Gastrocnemius medialis (tissue), 4 donors: ENCODE measurements at regions not wholly inside any gene's neighbourhood (a gene's known extent, or its start where the extent isn't known, plus 50 kb on each side); places are given as distances from the start of the nearest gene placed in this dataset.

ENCODE experiments used
- CTCF ChIP-seq, 5 experiments: fragments of 450-650 bp in 3 of 5; fragments of 200-600 bp in 2 of 5; sonication (generic) in 2 of 5; IDR thresholded peaks in 4 of 5; conservative IDR thresholded peaks in 1 of 5; 1 replicate in 4 of 5; 2 replicates in 1 of 5; pipeline ENCODE4 v1.5.1; 2016 to 2019; ENCODE audit warnings: antibody characterized with exemption in 5 of 5, mild to moderate bottlenecking in 3 of 5, moderate library complexity in 3 of 5
- POLR2A ChIP-seq, 2 donors: fragments of 450-650 bp; IDR thresholded peaks; one replicate each; pipeline ENCODE4 v1.6.1; 2017; ENCODE audit warnings: antibody characterized with exemption in 2 of 2, mild to moderate bottlenecking in 2 of 2, moderate library complexity in 2 of 2

GRCh38 chr6:170091639-170092579 lies 199.0 kb downstream of the DLL1 start:
- TF ChIP-seq POLR2A (IDR thresholded peaks at IDR 0.05), result no peak
- no peak for TF ChIP-seq CTCF (IDR thresholded peaks at IDR 0.05 in 4 of 5, conservative IDR thresholded peaks at IDR 0.05 in 1 of 5)
